HEK293 (cell line): ENCODE measurements at regions not wholly inside any gene's neighbourhood (a gene's known extent, or its start where the extent isn't known, plus 50 kb on each side); places are given as distances from the start of the nearest gene placed in this dataset.

ENCODE experiments used
- CTCF ChIA-PET: fragments of 350-600 bp; formaldehyde crosslinking; extraction: SDS; loops from one replicate; lab custom pipeline; 2021; ENCODE audit warnings: antibody characterized with exemption; lab: Yijun Ruan, JAX
- POLR2A ChIA-PET: fragments of 300-600 bp; formaldehyde crosslinking; extraction: SDS; loops from one replicate; lab custom pipeline; 2020; ENCODE audit warnings: antibody characterized with exemption, inconsistent platforms; lab: Yijun Ruan, JAX
- H3K27ac ChIP-seq: fragments of 200-500 bp; sonication (Bioruptor generic); 2 replicates; pipeline ENCODE4 v1.5.1; 2014; ENCODE audit warnings: low read depth, low read length, control low read depth, inconsistent platforms; ENCODE audit errors: extremely low read depth
- H3K36me3 ChIP-seq, 2 experiments: fragments of 200-500 bp in 1 of 2; sonication (Bioruptor generic) in 1 of 2; 1 replicate in 1 of 2; 2 replicates in 1 of 2; pipeline ENCODE4 v1.5.1; 2014 to 2017; ENCODE audit warnings: inconsistent platforms in 2 of 2, low read length in 2 of 2; ENCODE audit not compliant: control insufficient read depth in 2 of 2, insufficient read depth in 1 of 2
- H3K4me1 ChIP-seq: fragments of 200-500 bp; sonication (Bioruptor generic); 2 replicates; pipeline ENCODE4 v1.5.1; 2014; ENCODE audit warnings: mild to moderate bottlenecking, low read length, inconsistent platforms; ENCODE audit not compliant: control insufficient read depth, insufficient read depth
- H3K4me3 ChIP-seq: 2 replicates; pipeline ENCODE4 v1.5.1; 2011; ENCODE audit warnings: low read depth, mild to moderate bottlenecking, control low read depth, low read length, moderate library complexity
- H3K9me3 ChIP-seq: fragments of 200-500 bp; sonication (Bioruptor generic); 2 replicates; pipeline ENCODE4 v1.5.1; 2014; ENCODE audit warnings: low read depth, low read length, inconsistent platforms; ENCODE audit not compliant: control insufficient read depth, insufficient read depth
- KLF9 ChIP-seq: fragments of 450-650 bp; formaldehyde crosslinking; IDR thresholded peaks from 2 replicates; pipeline ENCODE4 v1.5.1; 2016; ENCODE audit warnings: missing biosample characterization, missing genetic modification characterization, low read depth
- OSR2 ChIP-seq: fragments of 450-650 bp; formaldehyde crosslinking; IDR thresholded peaks from 2 replicates; pipeline ENCODE4 v1.5.1; 2016; ENCODE audit warnings: missing biosample characterization, missing genetic modification characterization
- REPIN1 ChIP-seq: fragments of 450-650 bp; formaldehyde crosslinking; IDR thresholded peaks from 2 replicates; pipeline ENCODE4 v1.5.1; 2017; ENCODE audit warnings: missing biosample characterization, missing genetic modification characterization, low read depth
- SP2 ChIP-seq: fragments of 450-650 bp; formaldehyde crosslinking; IDR thresholded peaks from 2 replicates; pipeline ENCODE4 v1.5.1; 2016; ENCODE audit warnings: missing biosample characterization, missing genetic modification characterization
- SP7 ChIP-seq: fragments of 450-650 bp; formaldehyde crosslinking; IDR thresholded peaks from 2 replicates; pipeline ENCODE4 v1.5.1; 2016; ENCODE audit warnings: missing biosample characterization, missing genetic modification characterization
- TCF7L2 ChIP-seq: IDR thresholded peaks from 2 replicates; pipeline ENCODE4 v1.6.1; 2011; ENCODE audit warnings: low read depth, mild to moderate bottlenecking, inconsistent platforms, low read length, moderate library complexity, borderline replicate concordance
- TRIM28 ChIP-seq: IDR thresholded peaks from 2 replicates; pipeline ENCODE4 v1.6.1; 2011; ENCODE audit warnings: low read length, control low read depth, borderline replicate concordance
- ZNF112 ChIP-seq: fragments of 450-650 bp; formaldehyde crosslinking; IDR thresholded peaks from 2 replicates; pipeline ENCODE4 v1.5.0; 2017; ENCODE audit warnings: missing biosample characterization, missing genetic modification characterization
- ZNF221 ChIP-seq: fragments of 450-650 bp; formaldehyde crosslinking; IDR thresholded peaks from 2 replicates; pipeline ENCODE4 v1.5.1; 2017; ENCODE audit warnings: missing biosample characterization, missing genetic modification characterization, borderline replicate concordance
- ZNF274 ChIP-seq, 2 experiments: fragments of 200-500 bp in 1 of 2; fragments of 450-650 bp in 1 of 2; sonication (Bioruptor generic) in 1 of 2; formaldehyde crosslinking in 1 of 2; IDR thresholded peaks; 2 replicates each; pipeline versions ENCODE4 v1.5.1 to v1.6.1; 2014 to 2016; ENCODE audit warnings: borderline replicate concordance in 1 of 2, inconsistent platforms in 1 of 2, low read length in 1 of 2, missing biosample characterization in 1 of 2, missing genetic modification characterization in 1 of 2
- ZNF354C ChIP-seq: fragments of 450-650 bp; formaldehyde crosslinking; IDR thresholded peaks from 2 replicates; pipeline ENCODE4 v1.5.1; 2016; ENCODE audit warnings: missing biosample characterization, missing genetic modification characterization, low read depth, borderline replicate concordance
- ZNF416 ChIP-seq: fragments of 450-650 bp; formaldehyde crosslinking; IDR thresholded peaks from 2 replicates; pipeline ENCODE4 v1.5.1; 2016; ENCODE audit warnings: missing biosample characterization, missing genetic modification characterization
- ZNF433 ChIP-seq: fragments of 450-650 bp; formaldehyde crosslinking; IDR thresholded peaks from 2 replicates; pipeline ENCODE4 v1.5.1; 2016; ENCODE audit warnings: missing biosample characterization, missing genetic modification characterization, low read depth
- ZNF48 ChIP-seq: fragments of 450-650 bp; formaldehyde crosslinking; IDR thresholded peaks from 2 replicates; pipeline ENCODE4 v1.5.1; 2016; ENCODE audit warnings: missing biosample characterization, missing genetic modification characterization
- ZNF514 ChIP-seq: fragments of 450-650 bp; formaldehyde crosslinking; IDR thresholded peaks from 2 replicates; pipeline ENCODE4 v1.5.1; 2016; ENCODE audit warnings: missing biosample characterization, missing genetic modification characterization
- ZNF548 ChIP-seq: fragments of 450-650 bp; formaldehyde crosslinking; IDR thresholded peaks from 2 replicates; pipeline ENCODE4 v1.5.1; 2016; ENCODE audit warnings: missing biosample characterization, missing genetic modification characterization
- ZNF549 ChIP-seq: fragments of 450-650 bp; IDR thresholded peaks from 2 replicates; pipeline ENCODE4 v1.5.1; 2018; ENCODE audit warnings: missing biosample characterization, missing genetic modification characterization, mild to moderate bottlenecking, inconsistent platforms, moderate library complexity
- ZNF558 ChIP-seq: fragments of 450-650 bp; formaldehyde crosslinking; IDR thresholded peaks from 2 replicates; pipeline ENCODE4 v1.5.1; 2016; ENCODE audit warnings: missing biosample characterization, missing genetic modification characterization
- ZNF580 ChIP-seq: fragments of 450-650 bp; formaldehyde crosslinking; IDR thresholded peaks from 2 replicates; pipeline ENCODE4 v1.5.1; 2016; ENCODE audit warnings: missing biosample characterization, missing genetic modification characterization
- ZNF623 ChIP-seq: fragments of 450-650 bp; formaldehyde crosslinking; IDR thresholded peaks from 2 replicates; pipeline ENCODE4 v1.5.1; 2016; ENCODE audit warnings: missing biosample characterization, missing genetic modification characterization
- ZNF692 ChIP-seq: fragments of 450-650 bp; formaldehyde crosslinking; IDR thresholded peaks from 2 replicates; pipeline ENCODE4 v1.5.1; 2016; ENCODE audit warnings: missing biosample characterization, missing genetic modification characterization
- ZNF704 ChIP-seq: fragments of 450-650 bp; formaldehyde crosslinking; IDR thresholded peaks from 2 replicates; pipeline ENCODE4 v1.5.1; 2016; ENCODE audit warnings: missing biosample characterization, missing genetic modification characterization
- ZNF76 ChIP-seq: fragments of 450-650 bp; formaldehyde crosslinking; IDR thresholded peaks from 2 replicates; pipeline ENCODE4; 2016; ENCODE audit warnings: low read depth, missing biosample characterization, missing genetic modification characterization, borderline replicate concordance
- ZNF768 ChIP-seq: fragments of 450-650 bp; formaldehyde crosslinking; IDR thresholded peaks from 2 replicates; pipeline ENCODE4 v1.5.1; 2018; ENCODE audit warnings: missing biosample characterization, mild to moderate bottlenecking, missing genetic modification characterization
- ZNF843 ChIP-seq: fragments of 450-650 bp; formaldehyde crosslinking; IDR thresholded peaks from 2 replicates; pipeline ENCODE4 v1.5.1; 2016; ENCODE audit warnings: missing biosample characterization, missing genetic modification characterization
- TF ChIP-seq, protein P1 (sequence below): fragments of 450-650 bp; formaldehyde crosslinking; IDR thresholded peaks from 2 replicates; pipeline ENCODE4 v1.5.1; 2017; ENCODE audit warnings: missing biosample characterization, missing genetic modification characterization
- TF ChIP-seq, protein P2 (sequence below): fragments of 450-650 bp; formaldehyde crosslinking; IDR thresholded peaks from 2 replicates; pipeline ENCODE4 v1.5.1; 2017; ENCODE audit warnings: missing biosample characterization, mild to moderate bottlenecking, missing genetic modification characterization, moderate library complexity

GRCh38 chr7:26587536-26587935 lies 276.9 kb downstream of the SKAP2 start:
- peaks cover 6% of the 10 kb centered on the region; the same call in 1 of the 2 replicates for H3K4me1 ChIP-seq
- POLR2A ChIA-PET = no interaction called here
- no peaks in the 10 kb centered on the region for H3K36me3 ChIP-seq
- H3K4me3 ChIP-seq = no peak overlapping the region
- no peak for TF ChIP-seq ZNF623 (tag by site-specific recombination)
- TF ChIP-seq ZNF548 (tag by site-specific recombination) = no peak
- no peak for TF ChIP-seq ZNF274 (IDR thresholded peaks at IDR 0.05; ENCODE audit: low read length)
- TF ChIP-seq ZNF274 (tag by site-specific recombination; IDR thresholded peaks at IDR 0.05; ENCODE audit: borderline replicate concordance) = no peak
- no peak for TF ChIP-seq REPIN1 (tag by site-specific recombination)
- no peak for TF ChIP-seq ZNF558 (tag by site-specific recombination)
- TF ChIP-seq ZNF221 (tag by site-specific recombination) = no peak
- CTCF ChIA-PET = no interaction called here
- H3K27ac ChIP-seq = no peak overlapping the region
- H3K9me3 ChIP-seq = no peaks in the 10 kb centered on the region

- H3K4me3 ChIP-seq = no peak overlapping the region
- no peak overlapping the region for H3K27ac ChIP-seq
- no peaks in the 10 kb centered on the region for H3K9me3 ChIP-seq
- CTCF ChIA-PET = no interaction called here
- POLR2A ChIA-PET = no interaction called here
- H3K36me3 ChIP-seq = no peaks in the 10 kb centered on the region
- TF ChIP-seq ZNF416 (no peak), SP2 (tag by site-specific recombination) (no peak), TCF7L2 (no peak), ZNF76 (tag by site-specific recombination) (no peak), ZNF580 (tag by site-specific recombination) (no peak), ZNF843 (tag by site-specific recombination) (no peak), KLF9 (no peak), OSR2 (tag by site-specific recombination) (no peak), ZNF704 (tag by site-specific recombination) (no peak), ZNF112 (tag by site-specific recombination) (no peak)
- peaks cover 6% of the 10 kb centered on the region; the same call in 1 of the 2 replicates for H3K4me1 ChIP-seq
Measured at GRCh38 chr7:26588511-26588910, 275.9 kb downstream of the SKAP2 start.

GRCh38 chr7:26590709-26591108 lies 273.7 kb downstream of the SKAP2 start:
- ChIA-PET CTCF (interaction anchor here (1.3 kb wide), 1 partner anchor 76 kb away, joined by 3 read pairs; no protein-coding TSS in a partner anchor), POLR2A (no interaction called here)
- Histone ChIP-seq H3K4me3 (no peak overlapping the region), H3K27ac (no peak overlapping the region), H3K9me3 (no peaks in the 10 kb centered on the region), H3K4me1 (no peaks in the 10 kb centered on the region), H3K36me3 (no peaks in the 10 kb centered on the region)
- TF ChIP-seq OSR2 (tag by site-specific recombination) (no peak), ZNF692 (tag by site-specific recombination) (no peak), TRIM28 (no peak), ZNF768 (tag by site-specific recombination) (no peak), ZNF433 (tag by site-specific recombination) (no peak), ZNF549 (no peak), ZNF354C (no peak), SP7 (no peak), ZNF48 (tag by site-specific recombination) (no peak), ZNF514 (tag by site-specific recombination) (no peak)
- TF ChIP-seq, protein P1, sequence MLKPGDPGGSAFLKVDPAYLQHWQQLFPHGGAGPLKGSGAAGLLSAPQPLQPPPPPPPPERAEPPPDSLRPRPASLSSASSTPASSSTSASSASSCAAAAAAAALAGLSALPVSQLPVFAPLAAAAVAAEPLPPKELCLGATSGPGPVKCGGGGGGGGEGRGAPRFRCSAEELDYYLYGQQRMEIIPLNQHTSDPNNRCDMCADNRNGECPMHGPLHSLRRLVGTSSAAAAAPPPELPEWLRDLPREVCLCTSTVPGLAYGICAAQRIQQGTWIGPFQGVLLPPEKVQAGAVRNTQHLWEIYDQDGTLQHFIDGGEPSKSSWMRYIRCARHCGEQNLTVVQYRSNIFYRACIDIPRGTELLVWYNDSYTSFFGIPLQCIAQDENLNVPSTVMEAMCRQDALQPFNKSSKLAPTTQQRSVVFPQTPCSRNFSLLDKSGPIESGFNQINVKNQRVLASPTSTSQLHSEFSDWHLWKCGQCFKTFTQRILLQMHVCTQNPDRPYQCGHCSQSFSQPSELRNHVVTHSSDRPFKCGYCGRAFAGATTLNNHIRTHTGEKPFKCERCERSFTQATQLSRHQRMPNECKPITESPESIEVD = no peak
- TF ChIP-seq, protein P2, sequence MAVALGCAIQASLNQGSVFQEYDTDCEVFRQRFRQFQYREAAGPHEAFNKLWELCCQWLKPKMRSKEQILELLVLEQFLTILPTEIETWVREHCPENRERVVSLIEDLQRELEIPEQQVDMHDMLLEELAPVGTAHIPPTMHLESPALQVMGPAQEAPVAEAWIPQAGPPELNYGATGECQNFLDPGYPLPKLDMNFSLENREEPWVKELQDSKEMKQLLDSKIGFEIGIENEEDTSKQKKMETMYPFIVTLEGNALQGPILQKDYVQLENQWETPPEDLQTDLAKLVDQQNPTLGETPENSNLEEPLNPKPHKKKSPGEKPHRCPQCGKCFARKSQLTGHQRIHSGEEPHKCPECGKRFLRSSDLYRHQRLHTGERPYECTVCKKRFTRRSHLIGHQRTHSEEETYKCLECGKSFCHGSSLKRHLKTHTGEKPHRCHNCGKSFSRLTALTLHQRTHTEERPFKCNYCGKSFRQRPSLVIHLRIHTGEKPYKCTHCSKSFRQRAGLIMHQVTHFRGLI = no peak
